Prostate gland (tissue), 2 donors: ENCODE measurements at regions not wholly inside any gene's neighbourhood (a gene's known extent, or its start where the extent isn't known, plus 50 kb on each side); places are given as distances from the start of the nearest gene placed in this dataset.

Experiments
- POLR2A ChIP-seq: fragments of 450-650 bp; IDR thresholded peaks from one replicate; pipeline ENCODE4 v1.6.1; 2016; ENCODE audit warnings: antibody characterized with exemption, mild to moderate bottlenecking
- POLR2AphosphoS5 ChIP-seq: sonication (generic); formaldehyde crosslinking; IDR thresholded peaks from one replicate; pipeline ENCODE4 v1.6.1; 2017; ENCODE audit warnings: antibody characterized with exemption
- TF ChIP-seq, protein P1 (sequence below), 4 experiments: fragments of 200-600 bp in 2 of 4; fragments of 450-650 bp in 2 of 4; sonication (generic) in 2 of 4; IDR thresholded peaks; 1 replicate in 3 of 4; 2 replicates in 1 of 4; pipeline ENCODE4 v1.5.1; 2016 to 2019; ENCODE audit warnings: antibody characterized with exemption in 4 of 4, mild to moderate bottlenecking in 2 of 4, moderate library complexity in 2 of 4

DNA sequence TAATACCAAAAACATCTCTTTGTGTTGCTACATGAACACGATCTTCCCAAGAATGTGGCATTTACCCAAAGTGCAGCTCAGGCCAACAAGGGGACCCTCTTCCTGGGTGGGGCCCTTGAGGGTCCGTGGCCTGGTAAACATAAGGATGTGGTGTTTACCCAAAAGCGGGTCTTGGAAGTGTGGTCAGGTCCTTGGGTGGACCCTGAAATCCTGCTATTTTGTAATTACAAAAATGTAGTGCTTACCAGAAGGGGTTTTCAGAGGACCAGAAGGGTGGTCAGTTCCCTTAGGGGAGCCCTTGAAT lies 87.8 kb upstream of the PRDM11 start:
- TF ChIP-seq POLR2A (no peak), POLR2AphosphoS5 (no peak)
- TF ChIP-seq, protein P1, sequence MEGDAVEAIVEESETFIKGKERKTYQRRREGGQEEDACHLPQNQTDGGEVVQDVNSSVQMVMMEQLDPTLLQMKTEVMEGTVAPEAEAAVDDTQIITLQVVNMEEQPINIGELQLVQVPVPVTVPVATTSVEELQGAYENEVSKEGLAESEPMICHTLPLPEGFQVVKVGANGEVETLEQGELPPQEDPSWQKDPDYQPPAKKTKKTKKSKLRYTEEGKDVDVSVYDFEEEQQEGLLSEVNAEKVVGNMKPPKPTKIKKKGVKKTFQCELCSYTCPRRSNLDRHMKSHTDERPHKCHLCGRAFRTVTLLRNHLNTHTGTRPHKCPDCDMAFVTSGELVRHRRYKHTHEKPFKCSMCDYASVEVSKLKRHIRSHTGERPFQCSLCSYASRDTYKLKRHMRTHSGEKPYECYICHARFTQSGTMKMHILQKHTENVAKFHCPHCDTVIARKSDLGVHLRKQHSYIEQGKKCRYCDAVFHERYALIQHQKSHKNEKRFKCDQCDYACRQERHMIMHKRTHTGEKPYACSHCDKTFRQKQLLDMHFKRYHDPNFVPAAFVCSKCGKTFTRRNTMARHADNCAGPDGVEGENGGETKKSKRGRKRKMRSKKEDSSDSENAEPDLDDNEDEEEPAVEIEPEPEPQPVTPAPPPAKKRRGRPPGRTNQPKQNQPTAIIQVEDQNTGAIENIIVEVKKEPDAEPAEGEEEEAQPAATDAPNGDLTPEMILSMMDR (IDR thresholded peaks at IDR 0.05) = no peak
